ENCODE measurements at regions not wholly inside any gene's neighbourhood (a gene's known extent, or its start where the extent isn't known, plus 50 kb on each side); places are given as distances from the start of the nearest gene placed in this dataset.

DNA sequence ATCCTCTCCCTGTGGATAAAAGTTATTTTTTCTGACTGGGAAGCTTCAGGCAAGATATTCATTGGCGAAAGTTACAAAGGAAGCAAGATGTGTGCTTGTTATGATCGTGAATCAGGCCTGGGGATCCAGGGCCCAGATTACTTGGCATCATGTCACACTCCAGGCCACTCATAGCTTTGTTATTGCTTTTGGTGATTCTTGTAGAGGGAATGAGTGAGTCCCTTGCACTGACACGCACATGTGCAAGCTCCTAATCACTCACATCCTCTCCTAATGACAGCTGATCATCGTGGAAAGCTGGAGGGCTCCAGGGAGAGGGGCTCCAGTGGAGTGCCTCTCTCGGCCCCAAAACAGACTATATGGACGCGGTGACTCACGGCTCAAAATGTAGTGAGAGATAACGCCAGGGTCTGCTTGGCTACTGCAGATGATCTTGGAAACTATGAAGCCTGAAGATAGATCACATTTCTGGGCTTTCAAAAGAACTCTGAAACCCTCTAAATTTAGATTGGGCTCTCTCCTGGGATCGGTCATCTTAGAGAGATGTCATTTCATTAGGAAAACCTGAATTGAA, 481.1 kb upstream of the USP24 start:
- no peak for DNase-seq

DNA sequence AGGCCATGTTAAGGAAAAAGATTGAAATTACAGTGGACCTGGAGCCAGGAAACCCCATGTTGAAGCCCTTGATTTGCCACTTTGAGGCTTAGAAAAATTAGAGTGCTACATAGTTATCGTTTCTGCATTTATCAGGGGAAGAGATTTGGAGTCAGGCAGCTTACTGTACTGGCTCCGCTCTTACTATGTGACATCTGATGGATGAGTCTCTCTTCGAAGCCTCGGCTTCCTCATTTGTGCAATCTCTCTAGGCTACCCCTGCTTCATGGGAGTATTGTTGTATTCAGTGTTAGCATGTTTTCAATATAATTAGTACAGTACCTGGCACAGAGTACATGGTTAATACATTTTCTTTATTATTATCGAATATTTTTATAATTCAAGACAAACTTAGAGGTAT, 480.4 kb upstream of the USP24 start:
- no peak for DNase-seq

DNA sequence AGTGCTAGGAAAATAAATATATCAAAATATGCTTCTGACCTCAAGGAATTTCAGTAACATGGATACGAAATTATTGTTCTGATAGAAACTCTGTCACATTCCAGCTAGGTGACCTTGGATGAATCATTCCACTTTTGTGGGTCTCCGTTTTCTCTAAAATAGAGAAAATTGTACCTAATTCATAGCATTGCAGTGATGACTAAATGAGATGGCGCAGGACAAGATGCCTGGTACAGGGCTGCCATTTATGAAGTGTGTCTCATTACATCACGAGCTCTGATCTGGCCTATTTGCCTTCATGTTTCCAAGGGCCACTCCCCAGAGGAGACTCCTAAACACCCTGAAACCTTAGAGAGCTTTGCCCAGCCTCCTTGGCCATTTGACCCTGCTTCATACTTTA, 480.0 kb upstream of the USP24 start:
- no peak for DNase-seq

DNA sequence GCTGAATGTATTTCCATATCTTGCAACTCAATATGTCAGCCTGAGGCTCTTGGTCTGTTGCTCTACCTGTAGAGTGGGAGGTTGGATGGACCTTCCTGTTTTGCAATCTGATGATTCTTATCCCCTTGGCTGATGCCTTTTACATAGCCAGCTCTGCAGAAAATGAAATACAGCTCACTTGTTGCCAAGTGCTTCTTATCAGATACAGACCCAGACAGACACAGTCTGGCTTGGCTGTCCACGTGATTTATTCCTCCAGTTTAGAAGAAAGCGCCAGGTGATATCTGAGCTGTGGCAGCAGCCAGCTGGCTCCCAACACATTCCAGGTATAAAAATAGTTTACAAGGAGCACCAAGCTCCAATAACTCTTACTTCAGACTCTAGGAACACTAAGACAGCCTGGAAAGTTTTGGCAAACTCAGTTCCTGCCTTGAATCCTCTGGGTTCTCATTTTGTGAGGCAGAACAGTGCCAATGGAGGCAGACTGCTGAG, 479.2 kb upstream of the USP24 start:
- no peak for DNase-seq

DNA sequence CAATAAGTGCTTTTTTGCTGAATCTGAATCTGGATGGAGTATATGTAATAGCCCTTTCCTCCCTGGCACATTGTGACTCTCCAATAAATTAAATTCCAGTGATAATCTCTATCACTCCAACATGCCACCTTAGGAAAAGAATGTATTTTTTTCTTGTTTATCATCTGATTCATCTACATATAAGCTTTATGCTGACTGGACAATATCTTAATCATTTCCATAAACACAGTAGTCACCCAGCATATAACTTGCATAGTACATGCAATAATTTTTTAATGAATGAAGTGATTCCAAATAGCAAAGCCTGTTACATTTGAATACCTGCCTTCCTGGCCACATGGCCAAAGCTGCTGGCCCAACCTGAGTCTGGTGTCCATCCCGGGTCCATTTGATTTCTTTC, 477.6 kb upstream of the USP24 start:
- no peak for DNase-seq

DNA sequence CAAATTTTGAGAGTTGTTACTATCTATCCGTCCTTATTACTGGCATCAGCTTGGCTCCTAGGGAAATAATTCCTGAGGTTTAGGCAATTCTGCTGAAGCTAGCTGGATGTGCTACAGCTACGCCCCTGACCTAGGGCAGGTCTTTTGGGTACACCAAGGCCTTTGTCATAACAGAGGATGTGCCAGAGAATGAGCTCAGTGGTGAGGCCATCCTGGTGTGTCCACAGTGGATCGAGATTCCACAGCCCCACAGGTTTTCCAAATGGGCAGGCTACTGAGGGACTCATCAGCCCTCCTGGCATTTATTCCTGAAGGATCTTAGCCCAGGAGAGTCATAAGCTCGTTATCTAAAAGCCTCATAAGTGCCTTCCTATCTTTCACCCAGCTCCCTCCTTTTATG, 475.2 kb upstream of the USP24 start:
- no peak for DNase-seq

DNA sequence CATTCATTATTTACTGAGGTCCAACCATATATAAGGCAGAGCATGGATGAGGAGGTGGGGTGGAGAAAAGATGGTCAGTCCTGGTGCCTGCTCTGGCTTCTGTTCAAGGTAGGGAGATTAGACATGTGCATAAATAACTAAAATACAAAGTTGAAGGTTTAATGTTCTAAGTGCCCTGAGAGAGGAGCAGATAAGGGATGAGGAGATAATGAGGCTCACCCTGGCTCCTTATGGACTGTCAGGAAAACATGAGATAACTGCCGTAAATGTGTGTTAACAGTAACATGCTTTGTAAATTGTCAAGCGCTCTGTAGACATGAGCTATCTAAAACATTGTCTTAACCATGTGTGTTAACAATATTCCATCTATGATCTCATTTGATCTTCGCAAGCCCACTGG, 474.6 kb upstream of the USP24 start:
- no peak for DNase-seq

DNA sequence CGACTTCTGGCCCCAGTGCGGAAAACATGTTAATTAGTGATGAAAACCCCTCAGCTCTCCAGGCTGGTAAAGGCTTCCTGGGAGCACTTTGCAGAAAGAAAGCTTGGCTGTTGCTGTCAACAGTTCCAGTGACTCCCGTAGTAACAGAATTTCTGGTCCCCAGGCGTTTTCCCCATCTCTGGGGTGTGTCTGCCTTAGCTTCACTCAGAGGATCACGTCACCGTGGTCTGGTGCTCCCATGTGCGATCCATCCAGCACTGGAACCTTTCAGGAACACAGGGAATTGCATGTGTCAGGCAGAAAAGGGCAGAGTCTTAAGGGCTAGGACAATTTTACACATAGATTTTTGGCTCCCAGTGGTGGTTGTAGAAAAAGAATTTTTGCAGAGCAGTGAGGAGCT, 470.4 kb upstream of the USP24 start:
- DNase-seq = no peak

DNA sequence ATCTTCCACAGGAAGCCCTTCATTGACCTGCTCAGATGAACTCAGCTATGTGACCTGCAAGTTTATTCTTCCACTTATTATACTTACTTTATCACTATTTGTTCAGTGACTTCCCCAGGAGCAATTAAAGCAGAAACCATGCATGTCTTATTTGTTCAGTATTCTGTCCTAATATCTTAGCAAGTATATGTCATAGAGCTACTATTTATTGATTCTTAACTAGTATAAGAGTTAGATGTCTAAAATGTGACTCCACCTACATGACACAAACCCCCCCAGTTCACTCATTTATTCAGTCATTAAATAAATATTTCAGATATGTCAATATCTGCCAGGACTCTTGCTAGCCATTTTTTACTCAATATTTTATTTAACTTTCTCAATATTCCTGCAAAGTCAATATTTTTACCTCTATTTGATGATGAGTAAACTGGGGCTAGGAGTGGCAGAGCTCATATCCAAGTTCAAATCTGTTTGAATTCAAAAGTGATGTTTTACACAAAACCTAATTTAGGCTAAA, 469.0 kb upstream of the USP24 start:
- no peak for DNase-seq

DNA sequence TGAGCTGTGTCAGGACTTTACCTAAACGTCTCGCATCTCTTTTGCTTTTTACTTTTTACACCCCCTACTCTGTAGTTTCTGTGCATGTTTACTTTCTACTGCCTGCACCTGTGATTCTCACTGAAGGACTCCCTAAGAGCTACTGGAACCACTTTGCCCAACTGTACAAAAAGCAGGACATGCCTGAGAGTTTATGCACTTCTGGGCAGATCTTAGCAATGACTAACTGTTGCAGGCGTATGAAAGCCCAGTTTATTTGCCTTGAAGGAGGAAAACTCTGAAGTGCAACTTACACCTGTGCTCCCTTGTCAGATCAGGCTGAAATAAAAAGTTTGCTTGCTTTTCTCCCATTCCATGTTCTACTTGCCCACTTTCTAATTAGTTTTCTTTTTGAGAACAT, 467.0 kb upstream of the USP24 start:
- no peak for DNase-seq

DNA sequence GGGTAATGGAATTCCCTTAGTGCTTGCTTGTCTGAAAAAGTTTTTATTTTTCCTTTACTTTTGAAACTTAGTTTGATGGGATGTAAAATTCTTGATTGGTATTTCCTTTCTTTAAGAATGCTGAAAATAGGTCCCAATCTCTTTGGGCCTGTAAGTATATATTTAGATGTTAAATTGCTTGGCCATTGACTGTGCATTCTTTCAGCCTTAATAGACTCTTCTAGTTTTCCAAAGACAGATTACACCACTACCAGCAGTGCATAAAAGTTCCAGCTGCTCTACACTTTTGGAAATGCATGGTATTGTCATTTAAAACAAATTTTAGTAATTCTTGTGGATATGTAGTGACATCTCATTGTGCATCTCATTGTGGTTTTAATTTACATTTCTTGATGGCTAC, 464.8 kb upstream of the USP24 start:
- DNase-seq = no peak

DNA sequence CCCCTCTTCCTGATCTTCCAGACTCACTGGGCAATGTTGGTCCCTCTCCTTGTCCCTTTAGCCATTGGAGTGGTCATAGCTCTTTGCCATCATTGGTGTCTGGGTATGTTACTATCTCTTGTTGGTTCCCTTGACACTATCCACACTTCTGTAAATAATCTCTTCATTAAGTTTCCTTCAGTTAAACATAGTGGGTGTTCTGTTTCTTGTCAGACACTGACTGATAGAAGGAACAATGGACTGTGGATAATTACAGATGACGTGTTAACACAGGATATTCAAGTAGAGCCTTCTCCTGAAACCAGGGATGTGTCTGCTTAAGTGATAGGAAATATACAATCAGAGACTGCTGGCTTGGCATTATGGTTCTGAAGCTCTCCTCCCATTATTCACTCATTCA, 458.3 kb upstream of the USP24 start:
- no peak for DNase-seq

DNA sequence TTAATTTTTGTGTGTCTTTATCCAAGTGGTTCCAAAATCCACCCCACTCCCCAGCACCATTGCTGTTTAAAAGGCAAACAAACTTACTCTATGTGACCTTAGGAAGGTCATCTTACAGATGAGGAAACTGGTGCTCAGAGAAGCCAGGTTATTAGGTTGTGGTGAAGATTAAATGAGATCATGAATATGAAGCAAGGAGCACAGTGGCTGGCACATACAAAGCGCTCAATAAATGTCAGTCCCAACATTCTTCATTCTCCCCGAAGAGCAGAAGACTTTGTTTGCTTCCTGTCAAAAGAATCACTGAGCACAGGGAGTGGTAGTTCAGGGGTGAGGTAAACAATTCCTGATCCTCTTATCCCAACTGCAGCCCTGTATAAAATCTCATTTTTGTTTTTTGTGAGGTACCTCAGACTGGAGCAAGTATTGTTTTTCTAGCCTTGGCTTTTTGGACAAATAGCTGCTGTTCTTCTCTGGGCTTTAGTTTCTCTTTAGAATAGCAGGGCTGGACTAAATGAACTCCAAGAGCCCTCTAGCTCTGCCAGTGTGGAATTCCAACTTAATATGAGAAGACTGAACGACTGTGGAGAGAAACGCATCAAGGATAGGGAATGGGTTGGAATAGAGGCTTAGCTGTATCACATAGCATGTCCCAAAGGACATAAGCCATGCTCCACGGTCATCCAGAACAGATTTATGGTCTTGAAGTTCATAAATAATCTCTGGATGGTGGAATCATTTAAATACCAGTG, 455.3 kb upstream of the USP24 start:
- DNase-seq = no peak

DNA sequence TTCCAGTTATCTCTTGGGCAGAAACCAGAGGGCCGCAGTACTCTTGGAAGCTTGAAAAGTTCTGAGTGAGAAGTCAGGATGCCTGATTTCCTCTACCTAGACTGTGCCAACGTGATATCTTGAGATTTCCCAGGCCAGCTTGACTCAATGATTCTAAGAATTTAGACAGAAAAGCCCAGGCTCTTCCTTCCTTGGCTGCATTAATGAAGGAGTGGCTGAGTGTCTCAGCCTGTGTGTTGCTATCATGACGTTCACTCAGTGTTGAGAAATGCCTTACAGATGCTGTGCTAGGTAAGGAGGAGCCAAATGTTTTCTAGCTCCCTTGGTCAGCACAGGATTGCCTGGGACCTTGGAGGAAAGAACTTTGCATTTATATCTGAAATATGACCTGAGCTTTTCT, 454.1 kb upstream of the USP24 start:
- no peak for DNase-seq

DNA sequence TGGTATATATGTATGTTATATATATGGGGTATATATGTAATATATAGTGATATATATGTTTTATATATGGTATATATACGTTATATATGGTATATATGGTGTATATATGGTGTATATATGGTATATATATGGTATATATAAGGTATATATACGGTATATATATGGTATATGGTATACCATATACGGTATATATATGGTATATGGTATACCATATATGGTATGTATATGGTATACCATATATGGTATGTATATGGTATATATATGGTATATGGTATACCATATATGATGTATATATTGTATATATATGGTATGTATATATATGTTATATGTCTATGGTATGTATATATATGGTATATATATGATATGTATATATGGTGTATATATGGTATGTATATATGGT, 447.7 kb upstream of the USP24 start:
- DNase-seq = no peak

DNA sequence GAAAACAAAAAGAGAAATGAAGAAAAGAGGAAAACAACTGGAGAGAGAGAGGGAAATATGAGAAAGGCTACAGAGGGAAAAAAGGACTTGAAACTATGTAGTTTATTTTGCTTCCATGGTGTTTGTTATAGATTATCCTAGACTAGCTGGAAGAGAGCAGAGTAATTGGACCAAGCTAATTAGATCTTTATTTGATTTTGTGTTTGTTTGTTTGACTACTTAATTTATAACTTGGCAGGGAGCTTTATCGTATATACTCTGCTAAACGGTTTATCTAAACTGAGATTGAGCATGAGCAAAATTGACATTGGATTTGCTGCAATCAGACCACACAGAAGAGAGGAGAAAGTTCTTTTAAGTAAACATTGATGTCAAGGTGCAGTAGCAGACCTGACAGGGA, 443.8 kb upstream of the USP24 start:
- no peak for DNase-seq

DNA sequence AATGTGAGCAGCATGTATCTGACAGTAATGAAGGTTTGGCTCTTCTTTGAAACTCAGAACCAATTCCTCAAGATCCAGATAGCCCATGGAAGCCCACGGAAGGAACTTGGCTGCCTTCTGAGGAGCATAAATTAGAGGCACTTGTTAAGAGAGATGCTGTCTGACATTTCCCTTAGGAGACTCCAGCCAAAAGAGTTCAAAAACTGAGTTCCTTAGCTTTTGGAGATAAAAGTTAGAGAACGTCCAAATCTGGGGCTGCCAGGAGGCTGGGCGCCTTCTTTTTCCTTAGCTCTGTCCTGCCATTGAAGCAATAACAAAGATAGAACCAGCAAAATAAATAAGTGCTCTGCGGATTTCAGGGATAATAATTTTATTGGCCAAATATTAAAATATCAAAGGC, 439.6 kb upstream of the USP24 start:
- no peak for DNase-seq

DNA sequence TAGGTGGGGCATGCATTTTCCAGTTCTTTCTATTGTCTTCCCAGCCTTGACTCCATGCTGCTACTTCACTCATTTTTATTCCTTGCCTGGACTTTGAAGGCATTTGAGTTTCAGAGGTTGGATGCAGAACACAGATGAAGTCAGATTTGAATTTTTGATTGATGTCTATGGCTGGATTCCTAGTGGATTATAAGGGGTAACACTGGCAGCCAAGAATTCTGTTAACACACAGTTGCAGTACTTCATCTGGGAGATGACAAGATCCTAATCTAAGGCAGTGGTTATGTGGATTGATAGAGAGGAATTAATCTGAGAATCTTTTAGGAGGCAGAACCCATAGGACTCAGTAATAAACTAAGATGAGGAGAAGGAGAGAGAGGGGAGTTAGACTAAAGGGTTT, 439.0 kb upstream of the USP24 start:
- no peak for DNase-seq

DNA sequence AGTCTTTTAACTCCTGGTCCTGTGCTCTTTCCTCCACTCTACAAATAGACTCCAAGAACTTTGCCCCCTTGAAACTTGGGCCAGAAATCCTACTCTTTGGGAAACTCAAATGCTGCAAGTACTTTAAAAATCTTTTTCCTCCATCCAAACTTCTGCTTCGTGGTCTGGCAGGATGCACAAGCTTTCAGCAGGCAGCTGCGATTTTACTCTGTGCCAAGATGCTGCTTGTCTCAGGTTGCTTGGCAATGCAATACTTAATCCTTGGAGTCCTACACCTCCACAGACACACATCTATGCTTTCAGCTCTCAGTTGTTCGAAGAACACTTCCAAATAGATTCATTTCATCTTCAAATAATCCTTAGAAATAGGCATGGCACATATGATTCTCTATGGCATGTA, 435.3 kb upstream of the USP24 start:
- no peak for DNase-seq

DNA sequence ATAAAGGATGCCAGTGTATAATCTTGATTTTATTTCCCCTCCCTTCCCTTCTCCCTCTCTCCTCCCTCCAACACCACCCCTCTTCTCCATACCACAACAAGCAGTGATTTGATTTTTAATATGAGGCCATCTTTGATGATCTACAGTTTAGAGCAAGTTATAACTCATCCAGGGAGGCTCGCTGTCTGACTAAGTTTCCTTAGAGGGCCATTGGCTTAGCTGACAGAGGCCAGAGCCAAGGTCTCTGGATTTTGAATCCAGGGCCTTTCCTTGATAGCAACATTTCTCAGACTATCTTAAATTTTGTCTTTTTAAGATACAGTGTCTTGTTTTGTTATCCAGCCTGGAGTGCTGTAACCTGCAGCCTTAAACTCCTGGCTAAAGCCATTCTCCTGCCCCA, 431.0 kb upstream of the USP24 start:
- no peak for DNase-seq

DNA sequence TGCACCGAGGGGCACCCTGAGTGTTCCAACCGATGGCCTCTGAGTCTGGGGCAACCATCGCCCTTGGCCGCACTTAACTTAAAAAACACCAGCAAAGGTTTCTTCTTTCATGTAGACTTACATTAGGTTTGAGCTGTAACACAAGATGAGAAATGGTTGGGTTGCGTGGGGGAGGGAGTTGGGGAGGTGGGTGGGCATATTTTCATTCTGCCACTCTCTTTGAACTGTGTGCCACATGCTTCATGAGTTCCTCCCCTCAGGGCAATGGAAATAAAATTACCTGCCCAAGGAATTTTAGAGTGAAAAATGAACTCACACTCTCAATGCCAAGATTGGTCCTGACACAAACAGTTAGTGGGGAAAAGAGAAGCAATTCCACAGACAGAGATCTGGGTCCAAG, 430.1 kb upstream of the USP24 start:
- DNase-seq = no peak

DNA sequence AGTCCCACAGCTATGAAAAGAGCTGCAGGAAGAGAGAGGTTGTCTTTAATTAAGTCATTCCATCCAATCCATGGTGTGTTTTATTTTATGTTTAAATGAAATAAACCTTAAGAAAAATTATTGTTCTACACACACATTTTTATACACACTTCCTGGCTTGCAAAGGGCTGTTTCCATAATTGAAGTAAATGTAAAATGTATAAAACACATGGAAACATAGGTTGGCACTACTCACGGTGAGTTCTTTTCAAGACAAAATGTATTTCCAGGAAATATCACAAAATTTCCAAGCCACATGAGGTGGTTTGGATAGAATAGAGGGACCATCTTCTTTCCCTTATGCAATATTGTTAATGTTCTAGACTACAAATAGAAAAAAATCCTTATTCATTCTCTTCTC, 426.8 kb upstream of the USP24 start:
- DNase-seq = no peak

DNA sequence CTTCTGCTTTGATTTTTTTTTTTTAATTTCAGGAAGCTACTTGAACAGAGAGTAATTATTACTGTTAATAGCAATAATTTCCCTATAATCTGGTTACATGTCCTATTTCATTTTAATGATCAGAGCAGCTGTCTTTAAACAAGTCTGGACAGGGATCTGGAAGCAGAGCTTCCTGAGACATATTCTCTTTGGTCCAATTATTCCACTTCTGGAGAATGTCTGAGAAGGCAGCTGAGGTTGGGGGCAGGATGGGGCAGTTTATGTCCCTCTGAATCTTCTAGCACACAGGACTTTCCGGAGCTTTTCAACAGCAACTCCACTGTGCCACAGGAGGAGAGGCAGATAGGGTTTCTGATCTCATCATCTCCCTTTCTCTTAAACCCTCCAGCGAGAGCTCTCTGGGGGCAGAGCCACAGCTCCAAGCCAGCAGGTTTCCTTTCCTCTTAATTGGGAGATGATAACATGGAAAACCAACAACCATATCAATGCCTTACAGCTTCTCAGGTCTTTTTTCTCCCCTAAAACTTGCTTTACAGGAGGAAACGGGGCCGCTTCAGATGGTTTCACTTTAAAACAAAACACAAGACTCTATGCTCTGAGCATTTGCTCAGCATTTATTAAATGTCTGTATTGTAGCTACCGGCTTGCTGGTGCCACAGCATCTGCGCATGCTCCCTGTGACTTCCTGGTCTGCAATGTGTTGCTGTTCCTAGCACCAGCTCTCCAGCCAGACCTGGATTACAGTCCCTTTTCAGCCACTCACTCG, 425.7 kb upstream of the USP24 start:
- DNase-seq = peak; percentile 22

DNA sequence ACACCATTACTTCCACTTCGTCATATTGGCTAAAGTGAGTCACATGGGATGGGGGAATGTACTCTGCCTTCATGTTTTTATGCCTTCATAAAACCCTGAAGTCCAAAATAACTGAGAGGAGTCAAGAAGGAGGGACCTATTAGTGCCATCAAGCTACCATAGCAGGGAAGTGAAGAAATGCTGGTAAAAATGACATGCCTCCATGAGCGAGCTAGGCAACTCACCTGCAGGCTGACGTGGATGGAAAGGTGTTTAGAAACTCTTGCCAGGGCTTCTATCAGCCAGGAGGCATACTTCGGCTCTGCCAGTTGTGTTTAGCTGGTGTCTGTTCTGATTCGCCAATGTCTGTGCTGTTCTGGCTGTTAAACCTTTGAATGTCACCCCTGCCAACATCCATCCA, 424.4 kb upstream of the USP24 start:
- no peak for DNase-seq

All from SHP77 treated with DMSO at 0.1 percent for 48 hours (cell line).